ENCODE measurements at regions not wholly inside any gene's neighbourhood (a gene's known extent, or its start where the extent isn't known, plus 50 kb on each side); places are given as distances from the start of the nearest gene placed in this dataset.
"Not testable (repeated sequence)": the region's sequence is repeated elsewhere in the genome, so short reads cannot be mapped to it uniquely, and the experiment has no call there.

DNA sequence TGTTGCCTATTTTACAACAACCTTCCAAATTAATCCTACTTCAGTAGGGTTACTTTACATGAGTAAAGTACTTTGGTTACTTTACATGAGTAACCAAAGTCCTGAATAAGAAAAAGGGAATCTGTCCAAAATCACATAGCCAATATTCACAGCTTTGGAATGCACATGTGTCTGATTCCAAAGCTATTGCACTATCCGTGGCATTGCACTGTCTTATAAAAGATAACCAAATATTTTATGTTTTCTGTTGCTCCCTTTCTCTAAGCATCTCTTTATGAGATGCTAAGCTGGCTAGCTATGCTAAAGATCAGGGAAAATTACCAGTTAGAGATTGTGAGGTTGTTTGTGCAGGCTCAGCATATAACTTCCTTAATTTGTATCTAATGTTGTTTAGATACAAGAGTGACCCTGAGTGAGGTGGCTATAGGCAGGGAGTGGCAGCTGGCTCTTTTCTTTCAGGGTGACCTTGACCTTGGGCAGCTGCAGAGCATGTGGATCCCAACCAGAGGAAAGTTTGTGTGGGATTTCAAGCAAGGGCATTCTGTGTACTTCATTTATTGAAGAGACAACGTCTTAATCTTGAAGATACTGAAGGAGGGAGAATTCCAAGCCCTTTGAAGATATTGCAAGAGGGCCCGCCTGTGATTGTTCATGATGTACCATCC lies 366.1 kb upstream of the ANKRD30A start:
- H3K36me3 Mint-ChIP-seq (ENCODE audit: low read depth): no peaks in the 10 kb centered on the region
- intact Hi-C loops (cut with micrococcal nuclease): no loop called here
- ChIA-PET POLR2A (no interaction called here), CTCF (no interaction called here)
- TF ChIP-seq, protein P1, sequence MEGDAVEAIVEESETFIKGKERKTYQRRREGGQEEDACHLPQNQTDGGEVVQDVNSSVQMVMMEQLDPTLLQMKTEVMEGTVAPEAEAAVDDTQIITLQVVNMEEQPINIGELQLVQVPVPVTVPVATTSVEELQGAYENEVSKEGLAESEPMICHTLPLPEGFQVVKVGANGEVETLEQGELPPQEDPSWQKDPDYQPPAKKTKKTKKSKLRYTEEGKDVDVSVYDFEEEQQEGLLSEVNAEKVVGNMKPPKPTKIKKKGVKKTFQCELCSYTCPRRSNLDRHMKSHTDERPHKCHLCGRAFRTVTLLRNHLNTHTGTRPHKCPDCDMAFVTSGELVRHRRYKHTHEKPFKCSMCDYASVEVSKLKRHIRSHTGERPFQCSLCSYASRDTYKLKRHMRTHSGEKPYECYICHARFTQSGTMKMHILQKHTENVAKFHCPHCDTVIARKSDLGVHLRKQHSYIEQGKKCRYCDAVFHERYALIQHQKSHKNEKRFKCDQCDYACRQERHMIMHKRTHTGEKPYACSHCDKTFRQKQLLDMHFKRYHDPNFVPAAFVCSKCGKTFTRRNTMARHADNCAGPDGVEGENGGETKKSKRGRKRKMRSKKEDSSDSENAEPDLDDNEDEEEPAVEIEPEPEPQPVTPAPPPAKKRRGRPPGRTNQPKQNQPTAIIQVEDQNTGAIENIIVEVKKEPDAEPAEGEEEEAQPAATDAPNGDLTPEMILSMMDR (IDR thresholded peaks at IDR 0.05): no peak
- no peaks in the 10 kb centered on the region for H3K4me1 Mint-ChIP-seq (ENCODE audit: low read depth)
- H3K9me3 Mint-ChIP-seq: peaks cover 3% of the 10 kb centered on the region
- ATAC-seq: no peak
- no peak overlapping the region for H3K4me3 Mint-ChIP-seq
- DNase-seq: no peak
- H3K27me3 Mint-ChIP-seq: no peaks in the 10 kb centered on the region
- no peak overlapping the region for H3K27ac Mint-ChIP-seq

DNA sequence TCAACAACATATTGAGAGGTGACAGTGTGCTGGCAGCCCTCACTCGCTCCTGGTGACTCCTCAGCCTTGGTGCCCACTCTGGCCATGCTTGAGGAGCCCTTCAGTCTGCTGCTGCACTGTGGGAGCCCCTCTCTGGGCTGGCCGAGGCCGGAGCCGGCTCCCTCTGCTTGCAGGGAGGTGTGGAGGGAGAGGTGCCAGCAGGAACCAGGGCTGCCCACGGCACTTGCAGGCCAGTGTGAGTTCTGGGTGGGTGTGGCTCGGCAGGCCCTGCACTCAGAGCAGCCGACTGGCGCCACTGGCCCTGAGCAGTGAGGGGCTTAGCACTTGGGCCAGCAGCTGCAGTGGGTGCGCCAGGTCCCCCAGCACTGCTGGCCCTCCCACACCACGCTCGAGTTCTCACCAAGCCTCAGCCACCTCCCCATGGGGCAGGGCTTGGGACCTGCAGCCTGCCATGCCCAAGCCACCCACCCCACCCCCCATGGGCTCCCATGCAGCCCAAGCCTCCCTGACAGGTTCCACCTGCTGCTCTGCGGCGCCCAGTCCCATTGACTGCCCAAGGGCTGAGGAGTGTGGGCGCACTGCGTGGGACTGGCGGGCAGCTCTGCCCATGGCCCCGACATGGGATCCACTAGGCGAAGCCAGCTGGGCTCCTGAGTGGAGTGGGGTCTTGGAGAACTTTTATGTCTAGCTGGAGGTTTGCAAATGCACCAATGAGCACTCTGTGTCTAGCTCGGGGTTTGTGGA lies 377.1 kb upstream of the ANKRD30A start:
- ChIA-PET CTCF (no interaction called here), POLR2A (no interaction called here)
- H3K27ac Mint-ChIP-seq: no peak overlapping the region
- no peak for ATAC-seq
- TF ChIP-seq, protein P1 (IDR thresholded peaks at IDR 0.05): no peak
- H3K36me3 Mint-ChIP-seq (ENCODE audit: low read depth): no peaks in the 10 kb centered on the region
- intact Hi-C loops (cut with micrococcal nuclease): no loop called here
- peaks cover 9% of the 10 kb centered on the region for H3K9me3 Mint-ChIP-seq
- DNase-seq: no peak
- H3K27me3 Mint-ChIP-seq: no peaks in the 10 kb centered on the region
- no peaks in the 10 kb centered on the region for H3K4me1 Mint-ChIP-seq (ENCODE audit: low read depth)
- H3K4me3 Mint-ChIP-seq: no peak overlapping the region

DNA sequence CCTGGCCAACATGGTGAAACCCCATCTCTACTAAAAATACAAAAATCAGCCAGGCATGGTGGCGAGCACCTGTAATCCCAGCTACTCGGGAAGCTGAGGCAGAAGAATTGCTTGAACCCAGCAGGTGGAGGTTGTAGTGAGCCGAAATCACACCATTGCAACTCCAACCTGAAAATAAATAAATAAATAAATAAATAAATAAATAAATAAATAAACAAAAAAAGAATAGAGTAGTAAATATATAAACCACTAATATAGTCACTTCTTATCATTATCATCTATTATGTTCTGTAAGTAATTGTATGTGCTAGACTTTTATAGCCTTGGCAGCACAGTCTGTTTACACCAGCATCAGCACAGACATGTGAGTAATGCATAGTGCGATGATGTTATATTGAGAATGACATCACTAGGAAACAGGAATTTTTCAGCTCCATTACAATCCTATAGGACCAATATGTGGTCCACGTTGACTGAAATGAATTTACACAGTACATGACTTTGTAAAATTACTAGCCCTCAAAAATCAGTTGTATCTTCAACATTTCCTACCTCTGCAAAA lies 385.4 kb upstream of the ANKRD30A start:
- H3K36me3 Mint-ChIP-seq (ENCODE audit: low read depth): no peaks in the 10 kb centered on the region

DNA sequence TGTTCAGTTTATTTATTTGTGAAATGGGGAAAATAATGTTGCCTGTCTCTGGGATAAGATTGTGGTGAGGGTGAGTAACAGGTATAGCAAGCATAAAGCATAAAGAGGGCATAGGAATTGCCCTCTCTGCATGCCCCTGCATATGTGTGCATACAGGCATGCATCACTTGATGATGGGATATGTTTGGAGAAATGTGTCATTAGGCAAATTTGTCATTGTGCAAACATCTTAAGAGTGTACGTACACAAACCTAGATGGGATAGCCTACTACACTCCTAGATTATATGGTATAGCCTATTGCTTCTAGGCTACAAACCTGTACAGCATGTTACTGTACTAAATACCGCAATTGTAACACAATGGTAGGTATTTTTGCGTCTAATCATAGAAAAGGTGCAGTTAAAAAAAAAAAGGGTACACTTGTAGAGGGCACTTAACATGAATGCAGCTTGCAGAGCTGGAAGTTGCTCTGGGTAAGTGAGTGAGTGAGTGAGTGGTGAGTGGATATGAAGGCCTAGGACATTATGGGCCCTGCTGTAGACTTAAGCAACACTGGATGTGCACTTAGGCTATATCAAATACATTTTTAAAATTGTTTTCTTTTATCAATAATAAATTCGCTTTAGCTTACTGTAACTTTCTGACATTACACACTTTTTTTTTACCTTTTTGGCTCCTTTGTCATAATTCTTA lies 386.5 kb upstream of the ANKRD30A start:
- Mint-ChIP-seq H3K27ac (no peak overlapping the region), H3K36me3 (ENCODE audit: low read depth) (no peaks in the 10 kb centered on the region), H3K9me3 (no peaks in the 10 kb centered on the region), H3K4me1 (ENCODE audit: low read depth) (no peaks in the 10 kb centered on the region), H3K27me3 (no peaks in the 10 kb centered on the region), H3K4me3 (no peak overlapping the region)
- POLR2A ChIA-PET: no interaction called here
- TF ChIP-seq, protein P1 (IDR thresholded peaks at IDR 0.05): no peak
- no peak for DNase-seq
- intact Hi-C loops (cut with micrococcal nuclease): no loop called here
- CTCF ChIA-PET: no interaction called here
- no peak for ATAC-seq

More for the DNA sequence above, 385.4 kb upstream of the ANKRD30A start:
- TF ChIP-seq, protein P1 (IDR thresholded peaks at IDR 0.05): no peak
- CTCF ChIA-PET: no interaction called here
- intact Hi-C loops (cut with micrococcal nuclease): no loop called here
- POLR2A ChIA-PET: no interaction called here
- no peaks in the 10 kb centered on the region for H3K4me1 Mint-ChIP-seq (ENCODE audit: low read depth)
- H3K4me3 Mint-ChIP-seq: no peak overlapping the region
- no peak overlapping the region for H3K27ac Mint-ChIP-seq
- ATAC-seq (no peak), DNase-seq (no peak)
- no peaks in the 10 kb centered on the region for H3K27me3 Mint-ChIP-seq
- no peaks in the 10 kb centered on the region for H3K9me3 Mint-ChIP-seq

DNA sequence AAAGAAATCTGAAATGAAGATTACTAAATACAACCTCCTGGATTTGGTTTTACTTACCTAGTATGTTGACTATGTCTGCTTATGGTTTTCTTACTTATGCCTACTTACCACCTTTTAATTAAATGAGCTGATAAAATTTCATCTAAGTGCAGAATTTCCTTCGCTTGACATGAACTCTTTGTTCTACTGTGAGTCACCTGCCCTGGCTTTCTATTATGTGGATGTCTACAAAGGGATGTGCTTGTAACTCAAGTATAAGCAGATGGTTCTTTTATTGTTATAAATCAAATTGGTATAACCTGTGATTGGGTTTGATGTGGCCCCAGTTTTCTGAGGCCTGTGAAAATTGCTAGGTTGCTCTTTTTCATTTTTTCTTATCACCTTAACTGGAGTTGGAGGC lies 389.1 kb upstream of the ANKRD30A start:
- H3K9me3 Mint-ChIP-seq: peaks cover 3% of the 10 kb centered on the region
- H3K36me3 Mint-ChIP-seq (ENCODE audit: low read depth): no peaks in the 10 kb centered on the region
- no peak overlapping the region for H3K4me3 Mint-ChIP-seq
- CTCF ChIA-PET: no interaction called here
- ATAC-seq (no peak), DNase-seq (no peak)
- TF ChIP-seq, protein P1 (IDR thresholded peaks at IDR 0.05): no peak
- POLR2A ChIA-PET: no interaction called here
- intact Hi-C loops (cut with micrococcal nuclease): no loop called here
- H3K27me3 Mint-ChIP-seq: no peaks in the 10 kb centered on the region
- no peaks in the 10 kb centered on the region for H3K4me1 Mint-ChIP-seq (ENCODE audit: low read depth)
- H3K27ac Mint-ChIP-seq: no peak overlapping the region

DNA sequence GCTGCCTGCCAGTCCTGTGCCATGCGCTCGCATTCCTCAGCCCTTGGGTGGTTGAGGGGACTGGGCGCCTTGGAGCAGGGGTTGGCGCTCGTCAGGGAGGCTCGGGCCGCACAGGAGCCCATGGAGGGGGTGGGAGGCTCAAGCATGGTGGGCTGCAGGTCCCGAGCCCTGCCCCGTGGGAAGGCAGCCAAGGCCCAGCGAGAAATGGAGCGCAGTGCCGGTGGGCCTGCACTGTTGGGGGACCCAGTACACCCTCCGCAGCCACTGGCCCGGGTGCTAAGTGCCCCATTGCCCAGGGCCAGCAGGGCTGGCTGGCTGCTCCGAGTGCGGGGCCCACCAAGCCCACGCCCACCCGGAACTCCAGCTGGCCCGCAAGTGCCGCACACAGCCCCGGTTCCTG lies 390.8 kb upstream of the ANKRD30A start:
- H3K4me1 Mint-ChIP-seq (ENCODE audit: low read depth); H3K9me3 Mint-ChIP-seq; H3K27ac Mint-ChIP-seq; H3K27me3 Mint-ChIP-seq; H3K4me3 Mint-ChIP-seq; CTCF ChIA-PET; POLR2A ChIA-PET; ATAC-seq; DNase-seq; H3K36me3 Mint-ChIP-seq (ENCODE audit: low read depth); intact Hi-C loops (cut with micrococcal nuclease): not testable (repeated sequence)
